ENCODE measurements at regions not wholly inside any gene's neighbourhood (a gene's known extent, or its start where the extent isn't known, plus 50 kb on each side); places are given as distances from the start of the nearest gene placed in this dataset.

DNA sequence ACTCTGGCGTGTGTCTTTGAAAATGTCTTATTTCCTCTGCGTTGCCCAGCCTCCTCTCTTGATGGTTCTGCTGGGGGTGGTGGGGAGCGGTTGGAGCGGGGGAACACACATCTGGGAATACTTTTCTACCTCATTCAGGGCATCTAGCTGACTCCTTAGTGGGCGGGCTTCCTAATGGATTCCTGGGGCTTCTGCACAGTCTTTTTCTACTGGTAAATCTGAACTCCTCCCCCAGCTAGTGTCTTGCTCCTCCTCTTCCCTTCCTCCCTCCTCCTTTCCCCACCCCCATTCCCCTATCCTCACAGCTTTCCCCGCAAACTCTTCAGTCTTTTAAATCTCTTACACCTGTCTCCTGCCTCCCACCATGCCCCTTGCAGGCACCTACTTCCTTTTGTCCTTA lies 74.4 kb downstream of the PRL start:
- WGBS, result 81% methylated on average over 6 of the region's 6 CpGs
- Histone ChIP-seq H3K9me3 (ENCODE audit: control insufficient read depth in 4 of 4, low read length in 3 of 4) (no peaks in the 10 kb centered on the region), H3K4me1 (ENCODE audit: control insufficient read depth in 4 of 4, insufficient read depth in 4 of 4, low read length in 3 of 4) (no peaks in the 10 kb centered on the region), H3K27ac (ENCODE audit: low read depth in 1 of 2, low read length in 2 of 2) (no peak overlapping the region), H3K4me3 (ENCODE audit: low read depth in 1 of 3, low read length in 3 of 3) (no peak overlapping the region), H3K9ac (ENCODE audit: low read depth in 1 of 2, low read length in 2 of 2) (no peak overlapping the region), H3K36me3 (ENCODE audit: control insufficient read depth in 4 of 4, insufficient read depth in 3 of 4, low read depth in 1 of 4, low read length in 3 of 4) (no peaks in the 10 kb centered on the region), H3K27me3 (ENCODE audit: control insufficient read depth in 4 of 4, insufficient read depth in 4 of 4, low read length in 3 of 4) (no peaks in the 10 kb centered on the region)
- TF ChIP-seq HNF4A (conservative IDR thresholded peaks at IDR 0.05), result no peak
- no peak for TF ChIP-seq FOXA2 (IDR thresholded peaks at IDR 0.05)
- no peak for TF ChIP-seq RXRA (IDR thresholded peaks at IDR 0.05)
- TF ChIP-seq, protein P1, sequence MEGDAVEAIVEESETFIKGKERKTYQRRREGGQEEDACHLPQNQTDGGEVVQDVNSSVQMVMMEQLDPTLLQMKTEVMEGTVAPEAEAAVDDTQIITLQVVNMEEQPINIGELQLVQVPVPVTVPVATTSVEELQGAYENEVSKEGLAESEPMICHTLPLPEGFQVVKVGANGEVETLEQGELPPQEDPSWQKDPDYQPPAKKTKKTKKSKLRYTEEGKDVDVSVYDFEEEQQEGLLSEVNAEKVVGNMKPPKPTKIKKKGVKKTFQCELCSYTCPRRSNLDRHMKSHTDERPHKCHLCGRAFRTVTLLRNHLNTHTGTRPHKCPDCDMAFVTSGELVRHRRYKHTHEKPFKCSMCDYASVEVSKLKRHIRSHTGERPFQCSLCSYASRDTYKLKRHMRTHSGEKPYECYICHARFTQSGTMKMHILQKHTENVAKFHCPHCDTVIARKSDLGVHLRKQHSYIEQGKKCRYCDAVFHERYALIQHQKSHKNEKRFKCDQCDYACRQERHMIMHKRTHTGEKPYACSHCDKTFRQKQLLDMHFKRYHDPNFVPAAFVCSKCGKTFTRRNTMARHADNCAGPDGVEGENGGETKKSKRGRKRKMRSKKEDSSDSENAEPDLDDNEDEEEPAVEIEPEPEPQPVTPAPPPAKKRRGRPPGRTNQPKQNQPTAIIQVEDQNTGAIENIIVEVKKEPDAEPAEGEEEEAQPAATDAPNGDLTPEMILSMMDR (IDR thresholded peaks at IDR 0.05; ENCODE audit: low read depth, low read length, missing input control), result no peak
- TF ChIP-seq, protein P2, sequence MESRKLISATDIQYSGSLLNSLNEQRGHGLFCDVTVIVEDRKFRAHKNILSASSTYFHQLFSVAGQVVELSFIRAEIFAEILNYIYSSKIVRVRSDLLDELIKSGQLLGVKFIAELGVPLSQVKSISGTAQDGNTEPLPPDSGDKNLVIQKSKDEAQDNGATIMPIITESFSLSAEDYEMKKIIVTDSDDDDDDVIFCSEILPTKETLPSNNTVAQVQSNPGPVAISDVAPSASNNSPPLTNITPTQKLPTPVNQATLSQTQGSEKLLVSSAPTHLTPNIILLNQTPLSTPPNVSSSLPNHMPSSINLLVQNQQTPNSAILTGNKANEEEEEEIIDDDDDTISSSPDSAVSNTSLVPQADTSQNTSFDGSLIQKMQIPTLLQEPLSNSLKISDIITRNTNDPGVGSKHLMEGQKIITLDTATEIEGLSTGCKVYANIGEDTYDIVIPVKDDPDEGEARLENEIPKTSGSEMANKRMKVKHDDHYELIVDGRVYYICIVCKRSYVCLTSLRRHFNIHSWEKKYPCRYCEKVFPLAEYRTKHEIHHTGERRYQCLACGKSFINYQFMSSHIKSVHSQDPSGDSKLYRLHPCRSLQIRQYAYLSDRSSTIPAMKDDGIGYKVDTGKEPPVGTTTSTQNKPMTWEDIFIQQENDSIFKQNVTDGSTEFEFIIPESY (IDR thresholded peaks at IDR 0.05), result no peak
- TF ChIP-seq NR2F2 (IDR thresholded peaks at IDR 0.05), result no peak
- TF ChIP-seq, protein P3, sequence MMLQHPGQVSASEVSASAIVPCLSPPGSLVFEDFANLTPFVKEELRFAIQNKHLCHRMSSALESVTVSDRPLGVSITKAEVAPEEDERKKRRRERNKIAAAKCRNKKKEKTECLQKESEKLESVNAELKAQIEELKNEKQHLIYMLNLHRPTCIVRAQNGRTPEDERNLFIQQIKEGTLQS (IDR thresholded peaks at IDR 0.05), result no peak
- no peak for TF ChIP-seq GABPA (IDR thresholded peaks at IDR 0.05 in 1 of 2, conservative IDR thresholded peaks at IDR 0.05 in 1 of 2)
- TF ChIP-seq RAD21 (IDR thresholded peaks at IDR 0.05), result no peak
- TF ChIP-seq YY1 (IDR thresholded peaks at IDR 0.05), result no peak
- no peak for TF ChIP-seq HNF4G (IDR thresholded peaks at IDR 0.05)
- no peak for TF ChIP-seq FOXA1 (IDR thresholded peaks at IDR 0.05)
- no peak for TF ChIP-seq EGR1 (IDR thresholded peaks at IDR 0.05; ENCODE audit: low read depth in 2 of 2)
- TF ChIP-seq, protein P4, sequence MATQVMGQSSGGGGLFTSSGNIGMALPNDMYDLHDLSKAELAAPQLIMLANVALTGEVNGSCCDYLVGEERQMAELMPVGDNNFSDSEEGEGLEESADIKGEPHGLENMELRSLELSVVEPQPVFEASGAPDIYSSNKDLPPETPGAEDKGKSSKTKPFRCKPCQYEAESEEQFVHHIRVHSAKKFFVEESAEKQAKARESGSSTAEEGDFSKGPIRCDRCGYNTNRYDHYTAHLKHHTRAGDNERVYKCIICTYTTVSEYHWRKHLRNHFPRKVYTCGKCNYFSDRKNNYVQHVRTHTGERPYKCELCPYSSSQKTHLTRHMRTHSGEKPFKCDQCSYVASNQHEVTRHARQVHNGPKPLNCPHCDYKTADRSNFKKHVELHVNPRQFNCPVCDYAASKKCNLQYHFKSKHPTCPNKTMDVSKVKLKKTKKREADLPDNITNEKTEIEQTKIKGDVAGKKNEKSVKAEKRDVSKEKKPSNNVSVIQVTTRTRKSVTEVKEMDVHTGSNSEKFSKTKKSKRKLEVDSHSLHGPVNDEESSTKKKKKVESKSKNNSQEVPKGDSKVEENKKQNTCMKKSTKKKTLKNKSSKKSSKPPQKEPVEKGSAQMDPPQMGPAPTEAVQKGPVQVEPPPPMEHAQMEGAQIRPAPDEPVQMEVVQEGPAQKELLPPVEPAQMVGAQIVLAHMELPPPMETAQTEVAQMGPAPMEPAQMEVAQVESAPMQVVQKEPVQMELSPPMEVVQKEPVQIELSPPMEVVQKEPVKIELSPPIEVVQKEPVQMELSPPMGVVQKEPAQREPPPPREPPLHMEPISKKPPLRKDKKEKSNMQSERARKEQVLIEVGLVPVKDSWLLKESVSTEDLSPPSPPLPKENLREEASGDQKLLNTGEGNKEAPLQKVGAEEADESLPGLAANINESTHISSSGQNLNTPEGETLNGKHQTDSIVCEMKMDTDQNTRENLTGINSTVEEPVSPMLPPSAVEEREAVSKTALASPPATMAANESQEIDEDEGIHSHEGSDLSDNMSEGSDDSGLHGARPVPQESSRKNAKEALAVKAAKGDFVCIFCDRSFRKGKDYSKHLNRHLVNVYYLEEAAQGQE (IDR thresholded peaks at IDR 0.05), result no peak
- TF ChIP-seq, protein P5, sequence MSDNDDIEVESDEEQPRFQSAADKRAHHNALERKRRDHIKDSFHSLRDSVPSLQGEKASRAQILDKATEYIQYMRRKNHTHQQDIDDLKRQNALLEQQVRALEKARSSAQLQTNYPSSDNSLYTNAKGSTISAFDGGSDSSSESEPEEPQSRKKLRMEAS (IDR thresholded peaks at IDR 0.05), result no peak
- TF ChIP-seq SP1 (IDR thresholded peaks at IDR 0.05), result no peak
- no peak for TF ChIP-seq JUND (IDR thresholded peaks at IDR 0.05)
- no peak for TF ChIP-seq TAF1 (conservative IDR thresholded peaks at IDR 0.05)
- no peak for DNase-seq (ENCODE audit: low spot score)
